Fibroblast of skin of scalp (primary cell): ENCODE measurements at regions not wholly inside any gene's neighbourhood (a gene's known extent, or its start where the extent isn't known, plus 50 kb on each side); places are given as distances from the start of the nearest gene placed in this dataset.
A peak's percentile ranks its signal among the peaks of the same experiment; 100 is the strongest.

Experiments used
- DNase-seq: peaks from one replicate; pipeline ENCODE4 v3.0.0-alpha.2; 2013

DNA sequence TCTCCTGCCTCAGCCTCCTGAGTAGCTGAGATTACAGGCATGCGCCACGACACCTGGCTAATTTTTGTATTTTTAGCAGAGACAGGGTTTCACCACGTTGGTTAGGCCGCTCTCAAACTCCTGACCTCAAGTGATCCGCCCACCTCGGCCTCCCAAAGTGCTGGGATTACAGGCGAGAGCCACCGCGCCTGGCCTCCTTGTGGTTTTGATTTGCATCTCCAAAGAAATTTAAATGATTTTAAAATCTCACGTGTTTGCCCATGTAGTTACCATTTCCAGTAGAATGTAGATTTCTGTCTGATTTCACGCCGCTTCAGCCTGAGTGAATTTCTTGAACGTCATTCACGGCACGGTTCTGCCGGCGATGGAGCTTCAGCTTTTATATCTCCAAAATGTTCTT, 55.8 kb downstream of the IGF2 start:
- no peak for DNase-seq

DNA sequence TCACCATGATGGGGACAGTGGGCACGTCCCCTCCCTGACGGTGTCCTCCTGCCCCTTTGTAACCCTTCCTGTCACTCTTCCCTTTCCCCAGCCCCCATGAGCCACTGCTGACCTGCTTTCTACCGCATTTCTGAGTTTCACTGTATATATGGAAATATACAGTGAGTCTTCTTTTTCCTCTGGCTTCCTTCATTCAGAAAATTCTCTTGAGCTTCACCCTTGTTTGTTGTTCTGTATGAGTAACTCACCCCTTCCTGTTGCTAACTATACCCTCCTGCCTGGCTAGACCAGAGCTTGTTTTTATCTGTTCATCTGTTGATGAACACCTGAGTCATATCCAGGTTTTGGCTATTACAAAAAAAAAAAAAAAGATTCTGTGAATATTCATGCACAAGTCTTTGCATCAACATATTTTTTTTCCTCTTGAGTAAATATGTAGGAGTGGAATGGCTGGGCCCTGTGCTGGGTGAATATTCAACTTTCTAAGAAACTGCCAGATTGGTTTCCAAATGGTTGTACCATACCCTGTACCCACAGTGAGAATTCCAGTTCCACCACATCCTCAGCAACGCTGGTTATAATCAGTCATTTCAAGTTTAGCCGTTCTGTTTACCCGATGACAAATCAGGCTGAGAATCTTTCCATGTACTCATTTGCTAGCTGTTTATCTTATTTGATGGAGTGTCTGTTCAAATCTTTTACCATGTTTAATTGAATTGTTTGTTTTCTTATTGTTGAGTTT, 62.0 kb downstream of the IGF2 start:
- peak; percentile 66 for DNase-seq

DNA sequence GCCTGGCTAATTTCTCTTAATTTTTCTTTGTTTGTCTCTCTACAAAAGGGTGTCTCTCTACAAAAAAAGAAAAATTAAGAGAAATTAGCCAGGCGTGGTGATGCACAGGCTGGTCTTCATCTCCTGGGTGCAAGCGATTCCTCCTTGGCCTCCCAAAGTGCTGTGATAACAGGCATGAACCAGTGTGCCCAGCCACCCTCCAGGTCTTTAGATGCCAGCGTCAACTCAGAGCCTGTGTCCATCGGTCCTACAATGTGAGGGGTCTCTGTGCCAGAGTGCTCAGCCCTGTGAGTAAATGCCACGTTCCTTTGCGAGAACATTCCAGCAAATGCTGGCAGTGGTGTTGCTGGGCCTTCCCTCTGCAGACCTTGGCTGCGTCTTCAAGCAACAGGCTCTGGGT, 62.7 kb downstream of the IGF2 start:
- DNase-seq: no peak

DNA sequence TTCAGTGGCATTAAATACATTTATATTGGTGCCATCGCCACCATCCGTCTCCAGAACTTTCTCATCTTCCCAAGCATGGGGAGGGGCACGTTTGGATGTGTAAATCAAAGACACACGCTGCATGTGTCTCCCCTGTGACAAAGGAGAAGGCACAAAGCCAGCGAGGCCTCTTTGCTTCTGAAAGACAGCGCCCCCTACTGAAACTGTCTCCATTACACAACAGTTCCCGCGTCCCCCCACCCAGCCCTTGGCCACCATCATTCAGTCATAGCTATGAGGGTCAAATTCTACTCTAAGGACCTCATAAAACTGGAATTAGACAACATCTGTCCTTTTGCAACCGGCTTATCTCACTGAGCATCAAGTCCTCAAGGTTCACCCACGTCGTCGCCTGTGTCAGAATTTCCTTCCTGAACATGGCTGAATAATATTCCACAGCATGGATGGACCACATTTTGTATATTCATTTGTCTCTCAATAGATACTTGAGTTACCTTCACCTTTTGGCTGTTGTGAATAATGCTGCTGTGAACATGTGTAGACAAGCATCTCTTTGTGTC, 64.8 kb downstream of the IGF2 start:
- DNase-seq: no peak

DNA sequence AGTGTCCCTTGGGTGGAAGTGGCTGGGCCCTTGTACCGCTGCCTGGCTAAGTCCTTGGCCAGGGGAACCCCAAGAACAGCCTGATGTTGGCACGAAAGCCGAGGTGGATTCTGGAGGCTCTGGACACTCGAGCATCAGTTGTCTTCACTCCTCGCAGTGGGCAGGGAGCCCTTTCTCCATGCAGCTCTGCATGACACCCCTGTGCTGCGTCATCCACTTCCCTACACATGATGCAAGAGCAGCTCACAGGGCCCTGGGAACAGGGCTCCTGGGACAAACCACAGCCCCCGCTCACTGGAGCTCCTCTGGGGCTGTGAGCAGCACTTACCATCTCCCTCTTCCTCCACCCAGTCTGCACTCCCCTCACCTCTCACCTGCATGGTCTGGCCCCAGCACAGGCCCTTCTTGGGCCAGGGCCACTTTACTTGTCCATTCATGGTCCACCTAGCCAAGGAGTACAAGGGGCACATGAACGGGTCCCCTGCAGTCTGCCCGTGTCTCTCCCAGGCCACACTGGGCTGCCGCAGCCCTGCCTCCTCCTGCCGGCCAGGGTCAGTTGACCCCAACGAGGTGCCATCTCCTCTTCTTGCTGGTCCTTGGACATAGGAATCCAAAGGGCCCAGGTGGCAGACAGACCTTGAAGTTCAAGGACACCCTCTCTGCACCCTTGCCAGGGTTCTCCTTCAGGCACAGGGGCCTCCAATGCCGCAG, 66.5 kb downstream of the IGF2 start:
- peak; percentile 22 for DNase-seq

DNA sequence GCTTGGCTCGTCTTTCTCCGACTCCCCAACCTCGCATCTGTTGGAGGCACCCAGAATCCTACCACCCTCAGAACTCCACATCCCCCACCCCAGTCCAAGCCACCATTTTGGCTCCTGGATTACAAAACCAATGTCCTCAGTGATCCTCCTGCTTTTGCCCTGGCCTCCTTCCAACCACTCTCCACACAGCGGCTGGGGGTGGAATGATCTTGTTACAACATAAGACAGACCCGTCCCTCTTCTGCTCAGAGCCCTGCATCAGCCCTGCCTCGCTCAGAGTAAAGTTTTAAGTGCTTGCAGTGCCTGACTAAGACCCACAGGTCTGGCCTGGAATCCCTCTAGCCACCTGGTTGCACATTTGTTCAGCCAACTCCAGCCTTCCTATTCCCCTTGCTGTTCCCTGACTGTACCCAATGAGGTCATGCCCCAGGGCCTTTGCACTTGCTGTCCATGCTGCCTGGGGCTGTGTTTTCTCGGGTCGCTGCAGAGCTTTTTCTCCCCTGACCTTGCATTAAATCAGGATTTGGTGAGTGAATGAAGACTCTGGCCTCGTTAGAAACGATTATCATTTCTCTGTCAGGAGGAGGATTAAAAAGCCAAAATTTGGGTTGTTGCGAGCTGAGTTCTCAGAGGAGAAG, 67.3 kb downstream of the IGF2 start:
- DNase-seq: no peak
